ENCODE measurements at regions not wholly inside any gene's neighbourhood (a gene's known extent, or its start where the extent isn't known, plus 50 kb on each side); places are given as distances from the start of the nearest gene placed in this dataset.

- no peak for DNase-seq
These were observed 56.2 kb upstream of the RMDN2 start for GRCh38 chr2:37868866-37869265.

- no peak for DNase-seq
These were observed 55.8 kb upstream of the RMDN2 start for GRCh38 chr2:37869304-37869703.

- DNase-seq = peak in 1 of 2 experiments; percentile 24
These were observed 55.3 kb upstream of the RMDN2 start for GRCh38 chr2:37869771-37870170.

- peak in 1 of 2 experiments; percentile 34 for DNase-seq
These were observed 54.3 kb upstream of the RMDN2 start for GRCh38 chr2:37870829-37871228.

GRCh38 chr2:37871456-37872191, 53.5 kb upstream of the RMDN2 start:
- DNase-seq = no peak

GRCh38 chr2:37872192-37872750, 52.8 kb upstream of the RMDN2 start:
- DNase-seq = no peak

GRCh38 chr2:37873229-37873628, 51.9 kb upstream of the RMDN2 start:
- DNase-seq = peak in 1 of 2 experiments; percentile 19

GRCh38 chr2:37873749-37874330, 51.2 kb upstream of the RMDN2 start:
- DNase-seq = no peak

- no peak for DNase-seq
These were observed 50.6 kb upstream of the RMDN2 start for GRCh38 chr2:37874470-37874869.
